GM23338 (cell line): ENCODE measurements at regions not wholly inside any gene's neighbourhood (a gene's known extent, or its start where the extent isn't known, plus 50 kb on each side); places are given as distances from the start of the nearest gene placed in this dataset.

Source experiments
- EZH2 ChIP-seq: fragments of 200-600 bp; sonication (generic); IDR thresholded peaks from one replicate; pipeline ENCODE4 v1.8.0; 2017; ENCODE audit warnings: antibody characterized with exemption, mild to moderate bottlenecking, low read depth; ENCODE audit not compliant: unreplicated experiment
- EZH2phosphoT487 ChIP-seq: fragments of 200-600 bp; sonication (generic); IDR thresholded peaks from one replicate; pipeline ENCODE4 v1.8.1; 2018; ENCODE audit warnings: antibody characterized with exemption; ENCODE audit not compliant: unreplicated experiment
- JUNB ChIP-seq: IDR thresholded peaks from one replicate; pipeline ENCODE4 v1.6.1; 2016; ENCODE audit warnings: antibody characterized with exemption; ENCODE audit not compliant: unreplicated experiment
- POLR2AphosphoS5 ChIP-seq: IDR thresholded peaks from 2 replicates; pipeline ENCODE4 v1.6.1; 2016; ENCODE audit warnings: antibody characterized with exemption, low read depth
- ZNF114 ChIP-seq: fragments of 250-450 bp; sonication (Bioruptor Pico); IDR thresholded peaks from 2 replicates; pipeline ENCODE4 v1.5.0; 2020; ENCODE audit warnings: mild to moderate bottlenecking, moderate library complexity
- TF ChIP-seq, protein P1 (sequence below), 2 experiments: fragments of 200-600 bp in 1 of 2; sonication (generic) in 1 of 2; conservative IDR thresholded peaks; 2 replicates each; pipeline versions ENCODE4 v1.5.1 to v1.6.1; 2016 to 2017; ENCODE audit warnings: antibody characterized with exemption in 2 of 2, low read depth in 2 of 2, mild to moderate bottlenecking in 2 of 2, moderate library complexity in 1 of 2
- TF ChIP-seq, protein P2 (sequence below): IDR thresholded peaks from 2 replicates; pipeline ENCODE4 v1.6.1; 2016; ENCODE audit warnings: antibody characterized with exemption
- TF ChIP-seq, protein P3 (sequence below): IDR thresholded peaks from one replicate; pipeline ENCODE4 v1.6.1; 2018; ENCODE audit warnings: antibody characterized with exemption; ENCODE audit not compliant: unreplicated experiment

DNA sequence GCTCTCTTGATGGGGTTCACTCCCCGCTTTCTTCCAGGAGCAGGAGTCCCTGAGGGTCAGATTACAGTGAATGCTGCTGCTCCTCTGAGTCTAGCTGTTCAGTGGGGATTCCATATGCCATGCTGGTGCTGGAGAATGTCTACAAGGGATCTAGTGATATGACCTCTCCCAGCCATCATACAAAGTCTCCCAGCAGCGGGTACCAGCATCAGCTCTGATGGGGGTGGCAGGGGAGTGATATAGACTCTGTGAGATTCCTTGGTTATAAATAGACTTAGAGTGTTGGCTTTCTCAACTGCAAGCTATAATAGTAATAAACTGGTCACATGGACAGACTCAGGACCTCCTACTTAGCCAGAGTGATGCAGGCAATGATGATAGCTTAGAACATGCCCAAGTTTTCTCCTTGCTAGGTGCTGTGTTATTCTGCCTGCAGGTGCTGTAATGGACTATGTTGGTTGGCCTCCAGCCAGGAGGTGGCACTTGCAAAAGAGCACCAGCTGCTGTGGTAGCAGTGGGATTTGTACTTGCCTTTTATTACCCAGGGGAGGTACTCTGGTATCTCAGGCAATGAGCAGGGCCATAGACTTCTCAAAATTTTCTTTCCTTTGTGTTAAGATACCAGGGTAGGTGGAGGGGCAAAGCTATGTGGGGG, 86.6 kb downstream of the XIST start:
- TF ChIP-seq EZH2 (no peak), POLR2AphosphoS5 (no peak), ZNF114 (CRISPR knock-in tag) (no peak), EZH2phosphoT487 (no peak), JUNB (no peak)
- TF ChIP-seq, protein P1, sequence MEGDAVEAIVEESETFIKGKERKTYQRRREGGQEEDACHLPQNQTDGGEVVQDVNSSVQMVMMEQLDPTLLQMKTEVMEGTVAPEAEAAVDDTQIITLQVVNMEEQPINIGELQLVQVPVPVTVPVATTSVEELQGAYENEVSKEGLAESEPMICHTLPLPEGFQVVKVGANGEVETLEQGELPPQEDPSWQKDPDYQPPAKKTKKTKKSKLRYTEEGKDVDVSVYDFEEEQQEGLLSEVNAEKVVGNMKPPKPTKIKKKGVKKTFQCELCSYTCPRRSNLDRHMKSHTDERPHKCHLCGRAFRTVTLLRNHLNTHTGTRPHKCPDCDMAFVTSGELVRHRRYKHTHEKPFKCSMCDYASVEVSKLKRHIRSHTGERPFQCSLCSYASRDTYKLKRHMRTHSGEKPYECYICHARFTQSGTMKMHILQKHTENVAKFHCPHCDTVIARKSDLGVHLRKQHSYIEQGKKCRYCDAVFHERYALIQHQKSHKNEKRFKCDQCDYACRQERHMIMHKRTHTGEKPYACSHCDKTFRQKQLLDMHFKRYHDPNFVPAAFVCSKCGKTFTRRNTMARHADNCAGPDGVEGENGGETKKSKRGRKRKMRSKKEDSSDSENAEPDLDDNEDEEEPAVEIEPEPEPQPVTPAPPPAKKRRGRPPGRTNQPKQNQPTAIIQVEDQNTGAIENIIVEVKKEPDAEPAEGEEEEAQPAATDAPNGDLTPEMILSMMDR (conservative IDR thresholded peaks at IDR 0.05; ENCODE audit: low read depth in 2 of 2), result no peak
- TF ChIP-seq, protein P2, sequence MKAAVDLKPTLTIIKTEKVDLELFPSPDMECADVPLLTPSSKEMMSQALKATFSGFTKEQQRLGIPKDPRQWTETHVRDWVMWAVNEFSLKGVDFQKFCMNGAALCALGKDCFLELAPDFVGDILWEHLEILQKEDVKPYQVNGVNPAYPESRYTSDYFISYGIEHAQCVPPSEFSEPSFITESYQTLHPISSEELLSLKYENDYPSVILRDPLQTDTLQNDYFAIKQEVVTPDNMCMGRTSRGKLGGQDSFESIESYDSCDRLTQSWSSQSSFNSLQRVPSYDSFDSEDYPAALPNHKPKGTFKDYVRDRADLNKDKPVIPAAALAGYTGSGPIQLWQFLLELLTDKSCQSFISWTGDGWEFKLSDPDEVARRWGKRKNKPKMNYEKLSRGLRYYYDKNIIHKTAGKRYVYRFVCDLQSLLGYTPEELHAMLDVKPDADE, result no peak
- TF ChIP-seq, protein P3, sequence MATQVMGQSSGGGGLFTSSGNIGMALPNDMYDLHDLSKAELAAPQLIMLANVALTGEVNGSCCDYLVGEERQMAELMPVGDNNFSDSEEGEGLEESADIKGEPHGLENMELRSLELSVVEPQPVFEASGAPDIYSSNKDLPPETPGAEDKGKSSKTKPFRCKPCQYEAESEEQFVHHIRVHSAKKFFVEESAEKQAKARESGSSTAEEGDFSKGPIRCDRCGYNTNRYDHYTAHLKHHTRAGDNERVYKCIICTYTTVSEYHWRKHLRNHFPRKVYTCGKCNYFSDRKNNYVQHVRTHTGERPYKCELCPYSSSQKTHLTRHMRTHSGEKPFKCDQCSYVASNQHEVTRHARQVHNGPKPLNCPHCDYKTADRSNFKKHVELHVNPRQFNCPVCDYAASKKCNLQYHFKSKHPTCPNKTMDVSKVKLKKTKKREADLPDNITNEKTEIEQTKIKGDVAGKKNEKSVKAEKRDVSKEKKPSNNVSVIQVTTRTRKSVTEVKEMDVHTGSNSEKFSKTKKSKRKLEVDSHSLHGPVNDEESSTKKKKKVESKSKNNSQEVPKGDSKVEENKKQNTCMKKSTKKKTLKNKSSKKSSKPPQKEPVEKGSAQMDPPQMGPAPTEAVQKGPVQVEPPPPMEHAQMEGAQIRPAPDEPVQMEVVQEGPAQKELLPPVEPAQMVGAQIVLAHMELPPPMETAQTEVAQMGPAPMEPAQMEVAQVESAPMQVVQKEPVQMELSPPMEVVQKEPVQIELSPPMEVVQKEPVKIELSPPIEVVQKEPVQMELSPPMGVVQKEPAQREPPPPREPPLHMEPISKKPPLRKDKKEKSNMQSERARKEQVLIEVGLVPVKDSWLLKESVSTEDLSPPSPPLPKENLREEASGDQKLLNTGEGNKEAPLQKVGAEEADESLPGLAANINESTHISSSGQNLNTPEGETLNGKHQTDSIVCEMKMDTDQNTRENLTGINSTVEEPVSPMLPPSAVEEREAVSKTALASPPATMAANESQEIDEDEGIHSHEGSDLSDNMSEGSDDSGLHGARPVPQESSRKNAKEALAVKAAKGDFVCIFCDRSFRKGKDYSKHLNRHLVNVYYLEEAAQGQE, result no peak
